Uterus (tissue), 2 donors: ENCODE measurements at regions not wholly inside any gene's neighbourhood (a gene's known extent, or its start where the extent isn't known, plus 50 kb on each side); places are given as distances from the start of the nearest gene placed in this dataset.

Experiments used
- POLR2A ChIP-seq, 2 donors: fragments of 450-650 bp; IDR thresholded peaks; one replicate each; pipeline ENCODE4 v1.6.1; 2016; ENCODE audit warnings: antibody characterized with exemption in 2 of 2, mild to moderate bottlenecking in 1 of 2, moderate library complexity in 1 of 2
- TF ChIP-seq, protein P1 (sequence below), 4 experiments: fragments of 200-600 bp in 2 of 4; fragments of 450-650 bp in 2 of 4; sonication (generic) in 2 of 4; IDR thresholded peaks; one replicate each; pipeline ENCODE4 v1.5.1; 2016 to 2019; ENCODE audit warnings: antibody characterized with exemption in 4 of 4, mild to moderate bottlenecking in 2 of 4, moderate library complexity in 1 of 4

DNA sequence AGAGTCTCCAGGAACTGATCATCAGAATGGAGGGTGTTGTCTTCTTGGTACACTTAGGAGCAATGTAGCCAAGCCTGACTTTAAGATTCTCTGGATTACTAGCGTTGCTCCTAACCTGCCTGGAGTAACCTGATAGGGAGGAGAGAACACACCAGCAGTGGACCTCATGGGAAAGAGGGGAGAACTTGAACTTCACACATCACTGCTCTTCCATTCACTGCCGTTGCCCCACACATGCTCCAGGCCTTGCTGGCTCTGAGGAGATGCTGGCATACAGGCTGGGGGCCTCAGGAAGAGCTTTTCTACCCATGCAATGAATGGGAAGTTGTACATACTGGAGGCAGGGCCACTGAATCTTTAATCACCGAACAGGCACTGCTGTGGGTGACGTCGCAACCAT, 60.3 kb upstream of the ADAMTS16 start:
- TF ChIP-seq, protein P1, sequence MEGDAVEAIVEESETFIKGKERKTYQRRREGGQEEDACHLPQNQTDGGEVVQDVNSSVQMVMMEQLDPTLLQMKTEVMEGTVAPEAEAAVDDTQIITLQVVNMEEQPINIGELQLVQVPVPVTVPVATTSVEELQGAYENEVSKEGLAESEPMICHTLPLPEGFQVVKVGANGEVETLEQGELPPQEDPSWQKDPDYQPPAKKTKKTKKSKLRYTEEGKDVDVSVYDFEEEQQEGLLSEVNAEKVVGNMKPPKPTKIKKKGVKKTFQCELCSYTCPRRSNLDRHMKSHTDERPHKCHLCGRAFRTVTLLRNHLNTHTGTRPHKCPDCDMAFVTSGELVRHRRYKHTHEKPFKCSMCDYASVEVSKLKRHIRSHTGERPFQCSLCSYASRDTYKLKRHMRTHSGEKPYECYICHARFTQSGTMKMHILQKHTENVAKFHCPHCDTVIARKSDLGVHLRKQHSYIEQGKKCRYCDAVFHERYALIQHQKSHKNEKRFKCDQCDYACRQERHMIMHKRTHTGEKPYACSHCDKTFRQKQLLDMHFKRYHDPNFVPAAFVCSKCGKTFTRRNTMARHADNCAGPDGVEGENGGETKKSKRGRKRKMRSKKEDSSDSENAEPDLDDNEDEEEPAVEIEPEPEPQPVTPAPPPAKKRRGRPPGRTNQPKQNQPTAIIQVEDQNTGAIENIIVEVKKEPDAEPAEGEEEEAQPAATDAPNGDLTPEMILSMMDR (IDR thresholded peaks at IDR 0.05): no peak
- no peak for TF ChIP-seq POLR2A (IDR thresholded peaks at IDR 0.05)
